GM12878 (cell line): ENCODE measurements at regions not wholly inside any gene's neighbourhood (a gene's known extent, or its start where the extent isn't known, plus 50 kb on each side); places are given as distances from the start of the nearest gene placed in this dataset.

ENCODE experiments used
- ATAC-seq: fragments of 200-7000 bp; cut with Tn5 transposase; 3 replicates; pipeline ENCODE4 v1.9.1; 2020; ENCODE audit warnings: mild to moderate bottlenecking, moderate library complexity
- BruUV-seq: library from RNA; stranded (reverse); fragments of 400-500 nt; replicated peaks from 2 replicates; lab custom pipeline; 2021; lab: Mats Ljungman, UMichigan
- CTCF ChIA-PET: fragments of 300-600 bp; sonication (Branson Sonifier 250); formaldehyde crosslinking; extraction: SDS; loops from one replicate; lab custom pipeline; 2021; ENCODE audit warnings: inconsistent platforms; lab: Yijun Ruan, JAX
- POLR2A ChIA-PET: fragments of 350-600 bp; formaldehyde crosslinking; extraction: SDS; loops from one replicate; lab custom pipeline; 2021; ENCODE audit warnings: inconsistent platforms; lab: Charles Lee
- RAD21 ChIA-PET: fragments of 300-600 bp; sonication (Branson Sonifier 250); formaldehyde crosslinking; loops from one replicate; lab custom pipeline; 2023; ENCODE audit warnings: antibody characterized with exemption; ENCODE audit not compliant: unreplicated experiment; lab: Charles Lee
- SMC1A ChIA-PET: fragments of 300-600 bp; sonication (Branson Sonifier 250); formaldehyde crosslinking; loops from one replicate; lab custom pipeline; 2023; ENCODE audit not compliant: unreplicated experiment, uncharacterized antibody; lab: Charles Lee
- DNase-seq: peaks from one replicate; pipeline ENCODE4 v3.0.0-alpha.2; 2011; ENCODE audit warnings: low read depth, low spot score
- FAIRE-seq: peaks from 3 replicates; lab custom pipeline; 2011; peaks lifted over from hg19 to GRCh38; lab: Jason Lieb, UNC
- H2AFZ ChIP-seq: 2 replicates; pipeline ENCODE4 v1.6.0; 2011; ENCODE audit warnings: low read depth, low read length, control low read depth; ENCODE audit not compliant: control insufficient read depth
- H3K27ac ChIP-seq: 2 replicates; pipeline ENCODE4 v1.5.1; 2011; ENCODE audit warnings: control low read depth; ENCODE audit not compliant: control insufficient read depth, insufficient read depth
- H3K27me3 ChIP-seq, 2 experiments: replicated peaks in 1 of 2; 2 replicates each; pipeline versions ENCODE4 v1.6.0 to v1.6.1; 2011; ENCODE audit warnings: low read length in 1 of 2; ENCODE audit not compliant: control insufficient read depth in 2 of 2, insufficient read depth in 2 of 2
- H3K36me3 ChIP-seq, 2 experiments: 2 replicates each; pipeline ENCODE4 v1.5.1; 2011; ENCODE audit warnings: low read length in 1 of 2; ENCODE audit not compliant: control insufficient read depth in 2 of 2, insufficient read depth in 2 of 2
- H3K4me1 ChIP-seq: 2 replicates; pipeline ENCODE4 v1.6.1; 2011; ENCODE audit warnings: mild to moderate bottlenecking, low read length, moderate library complexity, mixed read lengths; ENCODE audit not compliant: control insufficient read depth, insufficient read depth
- H3K4me2 ChIP-seq: 2 replicates; pipeline ENCODE4 v1.6.0; 2011; ENCODE audit warnings: control low read depth; ENCODE audit not compliant: control insufficient read depth, insufficient read depth
- H3K4me3 ChIP-seq: fragments of 200-600 bp; sonication (generic); 2 replicates; pipeline ENCODE4 v1.5.1; 2016
- H3K79me2 ChIP-seq: 2 replicates; pipeline ENCODE4 v1.6.0; 2011; ENCODE audit warnings: low read length; ENCODE audit not compliant: control insufficient read depth, insufficient read depth
- H3K9ac ChIP-seq: 2 replicates; pipeline ENCODE4 v1.8.0; 2011; ENCODE audit warnings: low read length, control low read depth, mixed read lengths; ENCODE audit not compliant: control insufficient read depth, insufficient read depth
- H3K9me3 ChIP-seq: replicated peaks from 3 replicates; pipeline ENCODE4 v1.5.1; 2011; ENCODE audit warnings: mild to moderate bottlenecking, low read length; ENCODE audit not compliant: control insufficient read depth, insufficient read depth
- H4K20me1 ChIP-seq: 2 replicates; pipeline ENCODE4 v1.6.0; 2011; ENCODE audit not compliant: control insufficient read depth, insufficient read depth
- BMI1 ChIP-seq: fragments of 450-650 bp; IDR thresholded peaks from 2 replicates; pipeline ENCODE4 v1.6.1; 2016; ENCODE audit warnings: mild to moderate bottlenecking, moderate library complexity, borderline replicate concordance
- HDGF ChIP-seq: fragments of 450-650 bp; IDR thresholded peaks from 2 replicates; pipeline ENCODE4 v1.6.1; 2016; ENCODE audit warnings: antibody characterized with exemption
- RB1 ChIP-seq: fragments of 450-650 bp; formaldehyde crosslinking; IDR thresholded peaks from 2 replicates; pipeline ENCODE4 v1.6.1; 2017; ENCODE audit warnings: mild to moderate bottlenecking, borderline replicate concordance
- RELB ChIP-seq: fragments of 450-650 bp; IDR thresholded peaks from 2 replicates; pipeline ENCODE4 v1.6.1; 2017; ENCODE audit warnings: low read depth, mild to moderate bottlenecking, moderate library complexity
- WGBS: methylation state at CpG from one replicate; pipeline ENCODE4 v1.1.6; 2016; ENCODE audit warnings: low lambda C conversion rate; ENCODE audit not compliant: insufficient replicate concordance, insufficient coverage; ENCODE audit errors: missing lambda C conversion rate; 5-methylcytosine and 5-hydroxymethylcytosine counted together
- in situ Hi-C: fragments of 300-500 bp; cut with MboI; formaldehyde crosslinking; loops from 9 replicates; pipeline ENCODE4 v1.14.3; 2018; ENCODE audit warnings: mixed read lengths
- intact Hi-C: fragments of 100-400 bp; cut with micrococcal nuclease; formaldehyde crosslinking; loops from one replicate; pipeline ENCODE4 v1.14.2; 2022; ENCODE audit not compliant: unreplicated experiment
- TF ChIP-seq, protein P1 (sequence below): IDR thresholded peaks from 2 replicates; pipeline ENCODE4 v1.6.1; 2011; ENCODE audit warnings: low read depth, mild to moderate bottlenecking, low read length, moderate library complexity, borderline replicate concordance; ENCODE audit errors: extremely low read depth

- ChIA-PET SMC1A (no interaction called here), CTCF (no interaction called here), RAD21 (no interaction called here), POLR2A (no interaction called here)
- no peak overlapping the region for H3K27ac ChIP-seq
- FAIRE-seq = no peak
- no peak overlapping the region for H2AFZ ChIP-seq
- no peak for DNase-seq
- intact Hi-C loops (no loop called here), in situ Hi-C loops (no loop called here)
- H3K9me3 ChIP-seq = no peaks in the 10 kb centered on the region
- no peaks in the 10 kb centered on the region for H4K20me1 ChIP-seq
- no peaks in the 10 kb centered on the region for H3K36me3 ChIP-seq
- no peak for ATAC-seq
- TF ChIP-seq RB1 = no peak
- TF ChIP-seq BMI1 = no peak
- TF ChIP-seq RELB = no peak
- TF ChIP-seq, protein P1, sequence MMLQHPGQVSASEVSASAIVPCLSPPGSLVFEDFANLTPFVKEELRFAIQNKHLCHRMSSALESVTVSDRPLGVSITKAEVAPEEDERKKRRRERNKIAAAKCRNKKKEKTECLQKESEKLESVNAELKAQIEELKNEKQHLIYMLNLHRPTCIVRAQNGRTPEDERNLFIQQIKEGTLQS = no peak
- no peak for TF ChIP-seq HDGF
- H3K4me3 ChIP-seq = no peak overlapping the region
- no TSS peak for BruUV-seq
- 34% methylated on average over 5 of the region's 5 CpGs for WGBS
- no peaks in the 10 kb centered on the region for H3K27me3 ChIP-seq
- no peaks in the 10 kb centered on the region for H3K79me2 ChIP-seq
- no peak overlapping the region for H3K9ac ChIP-seq
- no peaks in the 10 kb centered on the region for H3K4me1 ChIP-seq
- no peak overlapping the region for H3K4me2 ChIP-seq
These were observed 194.0 kb upstream of the MGMT start for GRCh38 chr10:129272866-129273650.
